ENCODE measurements at regions not wholly inside any gene's neighbourhood (a gene's known extent, or its start where the extent isn't known, plus 50 kb on each side); places are given as distances from the start of the nearest gene placed in this dataset.

DNA sequence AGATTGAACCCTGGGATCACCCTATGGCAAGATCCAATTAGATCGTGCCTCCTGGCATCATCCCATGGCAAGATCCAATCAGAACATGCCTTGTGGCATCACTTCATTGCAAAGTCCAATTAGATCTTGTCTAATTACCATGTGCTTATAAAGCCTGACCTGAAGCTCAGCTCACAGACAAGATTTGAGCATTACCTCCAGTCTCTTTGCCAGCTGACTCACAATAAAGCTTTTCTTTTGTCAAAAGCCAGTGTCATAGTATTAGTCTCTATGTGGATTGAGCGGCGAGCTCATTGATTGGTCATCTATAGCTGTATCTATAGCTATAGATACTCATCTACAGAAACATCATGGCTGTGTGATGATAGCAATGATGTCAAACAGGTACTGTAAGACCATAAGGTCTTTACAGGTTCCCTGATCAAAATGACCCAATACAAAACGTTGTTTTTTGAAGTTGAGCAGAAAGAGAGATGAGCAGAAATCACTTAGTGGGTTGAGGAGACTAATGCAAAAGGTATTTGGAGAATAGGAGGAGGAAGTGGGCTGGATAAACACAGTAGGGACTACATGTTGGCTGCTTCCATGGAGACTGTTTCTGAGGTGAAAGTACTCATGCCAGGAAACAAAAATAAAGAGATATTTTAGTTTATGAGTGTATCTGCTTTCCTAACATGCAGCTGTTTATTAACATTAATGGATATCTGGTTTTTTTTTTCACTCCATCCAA, 545.9 kb upstream of the AMELY start:
- TF ChIP-seq, protein P1, sequence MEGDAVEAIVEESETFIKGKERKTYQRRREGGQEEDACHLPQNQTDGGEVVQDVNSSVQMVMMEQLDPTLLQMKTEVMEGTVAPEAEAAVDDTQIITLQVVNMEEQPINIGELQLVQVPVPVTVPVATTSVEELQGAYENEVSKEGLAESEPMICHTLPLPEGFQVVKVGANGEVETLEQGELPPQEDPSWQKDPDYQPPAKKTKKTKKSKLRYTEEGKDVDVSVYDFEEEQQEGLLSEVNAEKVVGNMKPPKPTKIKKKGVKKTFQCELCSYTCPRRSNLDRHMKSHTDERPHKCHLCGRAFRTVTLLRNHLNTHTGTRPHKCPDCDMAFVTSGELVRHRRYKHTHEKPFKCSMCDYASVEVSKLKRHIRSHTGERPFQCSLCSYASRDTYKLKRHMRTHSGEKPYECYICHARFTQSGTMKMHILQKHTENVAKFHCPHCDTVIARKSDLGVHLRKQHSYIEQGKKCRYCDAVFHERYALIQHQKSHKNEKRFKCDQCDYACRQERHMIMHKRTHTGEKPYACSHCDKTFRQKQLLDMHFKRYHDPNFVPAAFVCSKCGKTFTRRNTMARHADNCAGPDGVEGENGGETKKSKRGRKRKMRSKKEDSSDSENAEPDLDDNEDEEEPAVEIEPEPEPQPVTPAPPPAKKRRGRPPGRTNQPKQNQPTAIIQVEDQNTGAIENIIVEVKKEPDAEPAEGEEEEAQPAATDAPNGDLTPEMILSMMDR (IDR thresholded peaks at IDR 0.05; ENCODE audit: poor library complexity, severe bottlenecking), result no peak
- no peaks in the 10 kb centered on the region for H3K27me3 ChIP-seq (ENCODE audit: insufficient read depth, poor library complexity, severe bottlenecking)

DNA sequence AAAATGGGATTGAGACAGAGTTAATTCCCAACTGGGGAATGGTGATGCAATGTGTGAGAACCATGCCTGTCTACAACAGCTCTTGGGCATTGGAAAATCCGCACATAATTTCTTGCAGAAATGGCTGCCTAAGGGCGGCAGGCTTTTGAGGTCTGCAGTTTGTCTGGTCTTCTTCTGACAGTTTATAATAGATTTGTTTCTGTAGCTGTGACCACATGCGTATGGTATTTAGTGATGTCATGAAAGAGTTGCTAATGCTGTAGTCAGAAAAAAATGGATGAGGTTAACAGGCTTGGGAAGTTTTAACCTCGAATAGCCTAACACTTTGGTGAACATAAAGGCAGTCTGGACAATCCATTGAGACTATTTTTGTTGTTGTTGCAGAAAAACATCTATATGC, 544.1 kb upstream of the AMELY start:
- ATAC-seq (ENCODE audit: low read depth) (peak; percentile 39; the same call in 2 of the 3 replicates), DNase-seq (ENCODE audit: low spot score) (no peak)
- no peaks in the 10 kb centered on the region for H3K36me3 ChIP-seq (ENCODE audit: low read depth)
- H3K4me3 ChIP-seq (ENCODE audit: severe bottlenecking), result no peak overlapping the region
- H3K27ac ChIP-seq (ENCODE audit: poor library complexity, severe bottlenecking), result peak overlapping the region; percentile 98
- H3K27me3 ChIP-seq (ENCODE audit: insufficient read depth, poor library complexity, severe bottlenecking), result no peaks in the 10 kb centered on the region
- H3K4me1 ChIP-seq (ENCODE audit: insufficient read depth, poor library complexity, severe bottlenecking), result peaks cover 49% of the 10 kb centered on the region
- H3K9me3 ChIP-seq (ENCODE audit: severe bottlenecking), result no peaks in the 10 kb centered on the region
- TF ChIP-seq, protein P1 (IDR thresholded peaks at IDR 0.05; ENCODE audit: poor library complexity, severe bottlenecking), result no peak

More for the DNA sequence above, 545.9 kb upstream of the AMELY start:
- no peak for DNase-seq (ENCODE audit: low spot score)
- Histone ChIP-seq H3K4me1 (ENCODE audit: insufficient read depth, poor library complexity, severe bottlenecking) (peaks cover 52% of the 10 kb centered on the region), H3K4me3 (ENCODE audit: severe bottlenecking) (no peak overlapping the region), H3K27ac (ENCODE audit: poor library complexity, severe bottlenecking) (peak overlapping the region; percentile 98), H3K9me3 (ENCODE audit: severe bottlenecking) (no peaks in the 10 kb centered on the region), H3K36me3 (ENCODE audit: low read depth) (no peaks in the 10 kb centered on the region)
- peak; percentile 76 for ATAC-seq (ENCODE audit: low read depth)

DNA sequence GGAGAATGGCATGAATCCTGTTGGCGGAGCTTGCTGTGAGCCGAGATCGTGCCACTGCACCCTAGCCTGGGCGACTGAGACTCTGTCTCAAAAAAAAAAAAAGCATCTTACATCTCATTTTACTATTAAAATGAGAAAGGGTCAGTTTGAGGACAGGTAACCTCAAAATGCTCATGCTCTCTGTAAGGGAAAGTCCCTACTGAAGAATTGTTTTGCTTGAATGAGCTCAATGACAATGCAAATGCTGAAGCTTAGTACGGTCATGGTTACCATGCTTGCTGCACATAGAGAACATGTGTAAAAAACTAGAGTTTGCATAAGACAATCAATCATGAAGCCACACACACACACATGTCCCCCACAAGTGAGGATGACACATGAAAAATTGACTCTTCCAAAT, 541.8 kb upstream of the AMELY start:
- ATAC-seq (ENCODE audit: low read depth), result no peak
- H3K36me3 ChIP-seq (ENCODE audit: low read depth), result no peaks in the 10 kb centered on the region
- no peak for DNase-seq (ENCODE audit: low spot score)
- peaks cover 60% of the 10 kb centered on the region for H3K4me1 ChIP-seq (ENCODE audit: insufficient read depth, poor library complexity, severe bottlenecking)
- H3K9me3 ChIP-seq (ENCODE audit: severe bottlenecking), result no peaks in the 10 kb centered on the region
- H3K27ac ChIP-seq (ENCODE audit: poor library complexity, severe bottlenecking), result peak overlapping the region; percentile 98
- H3K4me3 ChIP-seq (ENCODE audit: severe bottlenecking), result no peak overlapping the region
- H3K27me3 ChIP-seq (ENCODE audit: insufficient read depth, poor library complexity, severe bottlenecking), result no peaks in the 10 kb centered on the region
- TF ChIP-seq, protein P1 (IDR thresholded peaks at IDR 0.05; ENCODE audit: poor library complexity, severe bottlenecking), result no peak

DNA sequence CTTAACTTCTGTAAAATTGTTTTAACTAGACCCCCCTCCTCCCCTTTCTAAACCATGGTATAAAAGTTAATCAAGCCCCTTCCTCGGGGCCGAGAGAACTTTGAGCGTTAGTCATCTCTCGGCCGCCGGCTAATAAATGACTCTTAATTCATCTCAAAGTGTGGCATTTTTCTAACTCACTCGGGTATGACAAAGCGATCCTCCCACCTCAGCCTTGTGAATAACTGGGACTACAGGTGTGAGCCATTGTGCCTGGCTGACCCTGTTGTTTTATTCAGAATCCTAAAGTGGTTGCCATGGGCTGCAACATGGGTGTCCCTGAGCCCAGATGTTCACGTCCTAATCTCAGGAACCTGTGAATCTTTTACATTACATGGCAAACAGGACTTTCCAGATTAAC, 540.7 kb upstream of the AMELY start:
- Histone ChIP-seq H3K4me1 (ENCODE audit: insufficient read depth, poor library complexity, severe bottlenecking) (peaks cover 60% of the 10 kb centered on the region), H3K36me3 (ENCODE audit: low read depth) (no peaks in the 10 kb centered on the region), H3K27me3 (ENCODE audit: insufficient read depth, poor library complexity, severe bottlenecking) (no peaks in the 10 kb centered on the region), H3K4me3 (ENCODE audit: severe bottlenecking) (no peak overlapping the region), H3K9me3 (ENCODE audit: severe bottlenecking) (no peaks in the 10 kb centered on the region), H3K27ac (ENCODE audit: poor library complexity, severe bottlenecking) (peak overlapping the region; percentile 98)
- ATAC-seq (ENCODE audit: low read depth) (no peak), DNase-seq (ENCODE audit: low spot score) (no peak)
- TF ChIP-seq, protein P1 (IDR thresholded peaks at IDR 0.05; ENCODE audit: poor library complexity, severe bottlenecking), result no peak

DNA sequence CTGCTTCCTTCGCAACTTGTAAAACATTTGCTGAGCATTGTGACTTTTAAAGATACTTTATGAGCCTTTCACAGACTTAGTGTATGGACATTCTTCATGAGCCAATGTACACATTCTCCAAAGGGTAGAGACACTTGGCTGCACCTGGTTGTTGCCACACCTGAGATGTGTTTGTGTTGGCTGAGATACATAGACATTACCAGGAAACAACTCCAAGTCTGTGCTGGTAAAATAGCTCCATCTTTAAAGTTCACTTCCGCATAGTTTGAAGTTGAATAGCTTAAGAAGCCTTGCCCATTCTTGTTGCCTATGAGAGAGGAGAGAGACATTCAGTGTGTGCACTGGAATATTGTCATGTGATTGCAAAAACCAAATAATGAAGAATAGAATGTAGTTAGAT, 538.3 kb upstream of the AMELY start:
- Histone ChIP-seq H3K4me3 (ENCODE audit: severe bottlenecking) (no peak overlapping the region), H3K9me3 (ENCODE audit: severe bottlenecking) (no peaks in the 10 kb centered on the region), H3K4me1 (ENCODE audit: insufficient read depth, poor library complexity, severe bottlenecking) (peaks cover 40% of the 10 kb centered on the region), H3K36me3 (ENCODE audit: low read depth) (no peaks in the 10 kb centered on the region), H3K27me3 (ENCODE audit: insufficient read depth, poor library complexity, severe bottlenecking) (no peaks in the 10 kb centered on the region), H3K27ac (ENCODE audit: poor library complexity, severe bottlenecking) (peak overlapping the region; percentile 98)
- TF ChIP-seq, protein P1 (IDR thresholded peaks at IDR 0.05; ENCODE audit: poor library complexity, severe bottlenecking), result no peak
- DNase-seq (ENCODE audit: low spot score) (peak; percentile 74), ATAC-seq (ENCODE audit: low read depth) (peak; percentile 95)

Measured in RWPE2 (cell line).